NCI-H524 (cell line): ENCODE measurements at regions not wholly inside any gene's neighbourhood (a gene's known extent, or its start where the extent isn't known, plus 50 kb on each side); places are given as distances from the start of the nearest gene placed in this dataset.

Experiments used
- DNase-seq, 2 experiments: peaks; one replicate each; lab custom pipeline; 2025; lab: John Stamatoyannopoulos, UW

DNA sequence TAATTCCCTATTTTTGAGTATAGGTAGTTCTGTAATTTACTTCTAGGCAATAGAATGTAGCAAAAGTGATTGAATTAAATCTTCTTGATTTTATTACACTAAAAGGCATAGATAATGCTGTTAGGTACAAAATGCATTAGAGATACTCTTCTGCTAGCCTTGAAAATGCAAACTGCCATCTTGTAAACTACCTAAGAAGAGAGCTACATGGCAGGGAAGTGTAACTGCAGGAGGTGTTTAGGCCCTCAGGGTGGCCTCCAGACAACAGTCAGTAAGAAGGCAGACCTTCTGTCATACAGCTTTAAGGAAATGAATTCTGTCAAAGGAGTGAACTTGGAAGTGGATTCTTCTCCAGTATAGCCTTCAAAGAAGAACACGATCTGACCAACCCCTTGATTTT lies 1396.8 kb upstream of the SLC39A10 start:
- DNase-seq, result no peak

DNA sequence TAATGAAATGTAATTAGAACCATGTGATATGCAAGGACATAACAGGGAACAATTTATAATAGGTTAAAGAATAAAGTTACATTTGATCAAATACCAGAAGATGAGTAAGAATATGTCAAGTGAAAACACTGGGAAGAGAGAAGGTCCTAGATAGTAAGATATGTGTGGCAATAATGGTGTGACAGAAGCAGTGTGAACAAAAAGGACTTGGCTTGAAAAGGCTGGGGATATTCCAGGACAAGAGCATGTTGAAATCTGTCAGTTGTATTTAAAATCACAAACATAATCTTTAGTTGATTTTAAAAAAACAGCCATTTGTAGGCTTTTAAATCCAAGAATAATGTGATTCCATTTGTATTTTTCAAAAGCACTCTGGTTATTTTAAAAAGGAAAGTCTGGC lies 1399.9 kb upstream of the SLC39A10 start:
- no peak for DNase-seq

DNA sequence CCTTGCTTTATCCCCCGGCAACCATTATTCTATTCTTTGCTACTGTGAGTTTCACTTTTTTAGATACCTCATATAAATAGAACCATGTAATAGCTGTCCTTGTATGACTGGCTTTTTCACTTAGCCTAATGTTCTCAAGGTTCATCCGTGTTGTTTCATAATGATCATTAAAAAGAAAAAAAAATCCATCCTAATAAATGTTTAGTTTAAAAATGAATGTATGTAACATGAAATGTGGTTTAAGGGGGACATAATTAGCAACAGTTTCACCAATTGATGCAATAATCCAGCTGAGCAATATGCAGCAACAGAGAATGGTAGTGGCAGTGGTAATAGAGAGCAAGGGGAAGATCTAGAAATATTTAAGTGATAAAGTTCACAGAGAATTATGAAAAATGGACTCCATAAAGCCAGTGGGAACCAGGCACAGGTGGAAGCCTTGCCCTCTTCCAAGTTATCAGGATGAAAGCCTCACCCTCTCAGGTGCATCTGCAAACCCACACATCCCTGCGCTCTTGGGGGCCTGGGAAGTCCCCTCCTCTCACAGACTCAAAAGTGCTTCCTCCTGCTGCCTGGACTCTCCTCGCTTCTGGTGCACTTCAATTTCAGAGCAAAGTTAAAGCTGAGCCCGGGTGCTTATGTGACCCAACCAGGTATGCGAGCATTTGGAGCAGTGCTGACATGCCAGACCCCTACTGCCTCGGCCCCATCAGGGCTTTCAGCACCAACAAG lies 1403.3 kb upstream of the SLC39A10 start:
- no peak for DNase-seq

DNA sequence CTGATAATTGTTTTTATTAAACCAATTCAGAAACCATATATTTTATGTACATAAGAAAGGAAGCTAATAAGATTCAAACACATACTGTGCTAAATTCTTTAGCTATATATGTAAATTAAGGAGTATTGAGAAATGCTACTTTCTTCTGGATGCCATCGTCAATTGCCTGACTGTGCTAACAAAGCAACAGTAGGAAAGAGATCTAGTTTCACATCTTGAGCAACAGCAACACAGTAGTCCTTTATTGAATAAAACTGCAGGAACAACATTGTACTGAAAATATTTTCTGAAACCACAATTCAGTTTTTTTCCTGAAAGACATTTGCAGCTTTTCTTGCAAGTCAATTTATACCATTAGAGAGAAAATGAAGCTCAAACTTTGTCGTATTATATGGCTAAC lies 1404.9 kb upstream of the SLC39A10 start:
- DNase-seq, result no peak

DNA sequence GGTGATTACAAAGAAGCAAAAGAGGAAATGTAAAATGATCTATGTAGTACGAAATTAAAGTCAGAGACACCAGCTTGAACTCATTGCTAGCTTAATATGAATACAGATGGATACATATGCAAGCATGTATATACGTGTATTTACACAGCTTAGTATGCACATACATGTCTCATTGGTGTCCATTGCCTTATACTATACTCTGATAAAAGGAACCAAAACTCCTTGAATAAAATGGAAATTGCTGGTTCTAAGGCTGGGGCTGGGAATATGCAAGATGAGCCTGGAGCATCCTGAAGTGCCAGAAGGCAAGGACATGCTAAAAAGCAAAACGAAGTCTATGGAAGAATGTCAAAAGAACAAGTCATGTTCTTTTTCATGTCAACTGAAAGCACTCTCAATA lies 1424.4 kb upstream of the SLC39A10 start:
- DNase-seq, result no peak

DNA sequence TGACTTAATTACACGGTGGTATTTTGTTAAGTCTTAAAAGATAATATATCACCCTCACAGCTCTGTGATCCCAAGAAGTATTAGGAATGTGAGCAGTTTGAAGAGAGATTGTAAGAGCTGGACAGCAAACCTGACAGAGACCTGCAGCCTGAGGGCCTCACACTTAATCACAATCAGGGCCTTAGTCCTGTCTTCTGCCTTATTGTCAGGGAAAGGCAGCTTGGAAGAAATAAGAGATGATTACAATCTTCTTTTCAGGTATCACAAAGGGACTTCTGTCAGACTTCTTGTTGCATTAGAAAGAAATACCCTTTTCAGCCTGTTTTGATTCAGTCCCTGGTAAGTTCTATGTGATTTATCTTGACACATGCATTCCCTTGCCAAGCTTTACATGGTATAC lies 1433.8 kb upstream of the SLC39A10 start:
- DNase-seq, result no peak

DNA sequence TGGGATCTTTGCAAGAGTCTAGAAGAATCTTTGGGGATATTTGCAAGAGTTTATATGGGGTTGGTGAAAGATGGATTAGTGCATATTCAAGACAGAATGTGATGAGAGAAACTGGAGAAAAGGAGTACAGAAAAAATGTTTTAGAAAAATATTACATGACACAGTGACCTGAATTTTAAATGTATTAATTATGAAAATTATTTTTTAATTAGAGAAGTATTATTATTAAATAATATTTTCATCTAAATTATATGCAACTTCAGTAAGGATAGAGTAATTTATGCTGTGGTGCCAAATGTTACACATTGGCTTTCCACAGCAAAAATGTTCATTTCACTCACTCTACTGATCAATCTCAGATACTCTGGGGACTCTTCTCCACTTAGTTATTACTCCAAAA lies 1442.8 kb upstream of the SLC39A10 start:
- DNase-seq, result no peak

DNA sequence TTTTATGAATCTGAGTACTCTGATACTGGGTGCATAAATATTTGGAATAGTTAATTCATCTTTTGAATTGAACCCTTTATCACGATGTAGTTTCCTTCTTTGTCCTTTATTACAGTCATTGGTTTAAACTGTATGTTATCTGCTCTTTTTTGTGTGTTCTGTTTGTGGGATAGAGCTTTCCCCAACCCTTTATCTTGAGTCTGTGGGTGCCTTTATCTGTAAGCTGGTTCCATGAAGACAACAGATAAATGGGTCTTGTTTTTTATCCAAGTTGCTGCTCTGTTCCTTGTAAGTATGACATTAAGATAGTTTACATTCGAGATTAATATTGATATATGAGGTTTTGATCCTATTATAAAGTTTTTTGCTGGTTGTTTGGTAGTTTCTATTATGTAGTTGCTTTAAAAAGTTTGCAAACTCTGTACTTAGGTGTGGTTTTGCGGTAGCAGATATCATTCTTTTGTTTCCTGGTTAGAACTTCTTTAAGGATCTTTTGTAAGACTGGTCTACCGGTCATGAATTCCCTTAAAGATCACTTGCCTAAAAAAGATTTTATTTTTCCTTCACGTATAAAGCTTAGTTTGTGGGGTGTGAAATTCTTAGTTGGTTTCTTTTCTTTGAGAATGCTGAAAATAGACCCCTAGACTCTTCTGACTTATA lies 1451.3 kb upstream of the SLC39A10 start:
- DNase-seq, result no peak

DNA sequence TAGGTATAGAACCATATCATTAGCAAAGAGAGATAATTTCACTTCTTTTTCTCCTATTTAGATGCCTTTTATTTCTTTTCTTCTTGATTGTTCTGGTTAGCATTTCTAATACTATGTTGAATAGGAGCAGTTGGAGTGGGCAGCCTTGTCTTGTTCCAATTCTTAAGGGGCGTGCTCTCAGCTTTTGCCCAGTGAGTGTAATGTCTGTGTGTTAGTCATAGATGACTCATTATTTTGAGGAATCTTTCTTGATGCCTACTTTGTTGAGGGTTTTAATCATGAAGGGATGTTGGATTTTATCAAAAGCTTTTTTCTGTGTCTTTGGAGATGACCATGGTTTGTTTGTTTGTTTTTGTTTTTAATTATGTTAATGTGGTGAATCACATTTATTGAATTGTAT lies 1453.1 kb upstream of the SLC39A10 start:
- no peak for DNase-seq

DNA sequence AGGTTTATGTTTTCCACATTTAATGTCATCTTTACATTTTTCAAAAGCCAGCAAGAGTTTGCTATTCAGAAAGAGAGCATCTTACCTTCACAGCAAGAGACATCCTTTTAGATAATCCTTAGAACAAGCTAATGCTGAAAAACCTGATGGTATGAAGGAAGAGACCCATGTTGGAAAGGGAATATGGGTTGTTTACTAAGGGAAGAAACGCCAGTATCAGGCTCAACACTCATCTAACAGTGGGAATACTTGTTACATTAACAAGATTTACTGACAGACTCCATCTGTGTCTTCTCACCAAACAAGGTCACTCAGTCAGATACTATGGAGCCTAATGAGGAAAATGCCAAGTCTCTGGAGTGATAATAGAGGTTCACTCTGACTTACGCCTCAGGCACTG lies 1474.1 kb upstream of the SLC39A10 start:
- peak in 1 of 2 experiments; percentile 0 for DNase-seq

DNA sequence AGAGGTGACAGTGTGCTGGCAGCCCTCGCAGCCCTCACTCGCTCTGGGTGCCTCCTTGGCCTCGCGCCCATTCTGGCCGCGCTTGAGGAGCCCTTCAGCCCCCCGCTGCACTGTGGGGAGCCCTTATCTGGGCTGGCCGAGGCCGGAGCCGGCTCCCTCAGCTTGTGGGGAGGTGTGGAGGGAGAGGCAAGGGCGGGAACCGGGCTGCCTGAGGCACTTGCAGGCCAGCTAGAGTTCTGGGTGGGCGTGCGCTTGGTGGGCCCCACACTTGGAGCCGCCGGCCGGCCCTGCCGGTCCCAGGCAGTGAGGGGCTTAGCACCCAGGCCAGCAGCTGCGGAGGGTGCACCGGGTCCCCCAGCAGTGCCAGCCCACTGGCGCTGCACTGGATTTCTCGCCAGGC lies 1480.9 kb upstream of the SLC39A10 start:
- no peak for DNase-seq

DNA sequence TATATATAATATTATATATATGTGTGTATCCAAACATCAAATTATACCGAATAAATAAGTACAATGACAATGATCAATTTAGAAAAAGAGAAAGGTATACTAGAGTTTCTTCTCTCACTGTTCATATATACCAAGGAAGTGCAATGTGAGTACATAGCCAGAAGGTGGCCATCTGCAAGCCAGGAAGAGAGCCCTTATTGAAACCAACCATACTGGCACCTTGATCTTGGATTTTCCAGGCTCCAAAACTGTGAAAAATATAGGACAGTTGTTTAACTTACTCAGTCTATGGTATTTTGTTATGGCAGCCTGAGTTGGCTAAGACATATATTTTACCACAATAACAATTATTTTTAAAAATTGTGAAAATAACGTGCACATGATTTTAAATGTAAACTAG lies 1490.2 kb upstream of the SLC39A10 start:
- DNase-seq, result peak; percentile 4 to 50

DNA sequence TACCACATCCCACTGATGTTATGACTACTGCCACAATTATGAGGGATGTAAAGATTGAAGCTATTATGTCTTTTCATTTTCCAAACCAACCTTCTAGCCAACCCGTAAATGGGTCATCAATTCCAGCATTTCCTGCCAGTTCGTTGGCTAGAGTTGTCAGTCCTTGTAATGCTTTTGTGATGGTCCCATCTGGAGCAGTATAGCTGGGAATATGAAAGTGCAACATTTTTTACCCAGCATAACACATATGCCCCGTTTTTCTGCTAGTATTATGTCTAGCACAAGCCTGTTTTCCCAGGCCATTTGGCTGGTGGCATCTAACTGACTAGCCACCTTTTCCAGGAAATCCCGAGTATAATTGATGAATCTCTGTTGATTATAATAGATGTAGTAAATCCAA lies 1501.6 kb upstream of the SLC39A10 start:
- no peak for DNase-seq

DNA sequence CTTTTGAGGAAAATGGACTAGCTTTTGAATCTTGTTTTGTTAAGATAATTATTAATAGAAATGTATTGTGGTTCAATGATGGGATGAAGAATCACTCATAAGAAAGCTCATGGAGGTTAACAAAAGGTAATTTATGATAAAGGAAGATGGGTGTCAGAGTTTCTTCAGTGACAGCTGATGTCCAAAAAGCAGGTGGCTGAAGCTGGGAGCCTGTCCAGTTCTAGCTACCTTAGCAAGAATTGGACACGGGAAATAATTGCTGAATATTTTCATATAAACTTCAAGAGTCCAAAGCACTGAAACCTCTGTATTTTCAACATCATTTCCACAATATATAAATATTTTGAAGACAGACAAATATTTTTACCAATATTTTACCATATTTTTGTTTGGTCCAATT lies 1505.8 kb upstream of the SLC39A10 start:
- DNase-seq, result no peak

DNA sequence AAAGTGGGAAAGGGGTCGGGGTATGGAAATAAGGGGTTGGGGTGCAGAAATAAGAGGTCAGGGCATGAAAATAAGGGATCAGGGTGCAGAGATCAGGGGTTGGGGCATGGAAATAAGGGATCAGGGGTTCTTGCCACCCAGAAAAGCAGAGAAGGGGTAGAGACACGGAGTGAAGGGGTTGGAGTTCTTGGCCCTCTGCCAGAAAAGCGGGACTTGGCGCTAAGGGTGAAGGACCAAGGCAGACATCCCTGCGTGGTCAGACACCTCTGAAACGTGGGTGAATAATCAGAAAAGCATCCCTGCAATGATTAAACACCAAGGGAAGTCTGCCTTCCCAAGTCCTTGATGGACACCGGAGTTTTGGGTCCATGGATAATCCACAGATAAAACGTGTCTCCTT lies 1521.6 kb upstream of the SLC39A10 start:
- DNase-seq, result no peak

DNA sequence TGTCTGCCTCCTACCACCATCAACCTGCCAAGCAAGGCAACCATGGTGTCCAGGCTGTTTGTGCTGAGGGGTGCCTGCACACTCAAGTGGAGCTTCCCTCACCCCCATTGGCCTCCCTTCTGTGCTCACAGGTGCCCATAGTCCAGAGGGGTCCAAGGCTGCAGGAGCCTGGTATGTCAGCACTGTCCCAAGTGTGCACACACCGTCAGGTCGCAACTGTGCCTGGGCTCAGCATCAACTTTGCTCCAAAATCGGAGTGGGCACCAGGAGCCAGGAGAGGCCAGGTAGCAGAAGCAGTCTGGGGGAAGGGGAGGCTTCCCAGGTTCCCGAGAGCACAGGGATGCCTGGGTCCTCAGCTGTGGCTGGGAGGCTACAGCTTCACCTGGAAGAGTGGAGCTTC lies 1528.2 kb upstream of the SLC39A10 start:
- DNase-seq, result no peak

DNA sequence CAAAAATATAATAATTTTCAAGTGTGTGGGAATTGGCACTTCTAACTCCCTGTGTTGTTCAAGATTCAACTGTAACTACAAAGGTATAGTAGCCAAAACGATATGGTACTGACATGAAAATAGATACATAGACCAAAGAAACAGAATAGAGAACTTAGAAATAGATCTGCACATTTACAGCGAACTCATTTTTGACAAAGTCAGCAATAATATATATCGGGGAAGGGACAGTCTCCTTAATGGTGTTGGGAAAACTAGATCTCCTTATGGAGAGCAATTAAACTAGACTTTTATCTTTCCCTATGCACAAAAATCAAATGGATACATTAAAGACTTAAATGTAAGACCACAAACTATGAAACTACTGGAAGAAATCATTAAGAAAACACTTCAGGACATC lies 1530.6 kb upstream of the SLC39A10 start:
- DNase-seq, result no peak

DNA sequence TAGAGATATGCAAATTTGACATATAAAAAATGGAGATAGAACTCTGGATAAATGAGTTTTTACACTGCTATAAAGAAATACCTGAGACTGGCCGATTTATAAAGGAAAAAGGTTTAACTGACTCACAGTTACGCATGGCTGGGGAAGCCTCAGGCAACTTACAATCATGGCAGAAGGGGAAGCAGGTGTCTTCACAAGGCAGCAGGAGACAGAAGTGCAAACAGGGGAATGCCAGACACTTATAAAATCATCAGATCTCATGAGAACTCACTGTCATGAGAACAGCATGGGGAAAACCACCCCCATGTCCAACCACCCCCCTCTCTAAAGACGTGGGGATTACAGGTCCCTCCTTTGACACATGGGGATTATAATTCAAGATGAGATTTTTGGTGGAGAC lies 1540.2 kb upstream of the SLC39A10 start:
- DNase-seq, result peak in 1 of 2 experiments; percentile 27

DNA sequence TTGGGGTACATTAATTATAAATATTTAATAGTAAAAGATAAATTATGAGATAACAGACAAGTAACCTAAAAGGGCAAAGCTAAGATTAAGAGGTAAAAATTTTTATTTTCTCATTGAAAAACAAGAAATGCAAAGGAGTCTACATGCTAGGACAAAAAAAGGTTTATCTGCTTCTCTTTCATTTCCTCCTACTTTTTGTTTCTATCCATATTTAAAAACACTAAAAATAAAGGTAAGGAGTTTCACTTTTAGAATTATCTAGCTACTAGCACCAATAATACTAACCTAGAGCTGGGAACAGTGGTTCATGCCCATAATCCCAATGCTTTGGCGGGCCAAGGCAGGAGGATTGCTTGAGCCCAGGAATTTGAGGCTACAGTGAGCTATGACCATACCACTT lies 1551.7 kb upstream of the SLC39A10 start:
- DNase-seq, result no peak

DNA sequence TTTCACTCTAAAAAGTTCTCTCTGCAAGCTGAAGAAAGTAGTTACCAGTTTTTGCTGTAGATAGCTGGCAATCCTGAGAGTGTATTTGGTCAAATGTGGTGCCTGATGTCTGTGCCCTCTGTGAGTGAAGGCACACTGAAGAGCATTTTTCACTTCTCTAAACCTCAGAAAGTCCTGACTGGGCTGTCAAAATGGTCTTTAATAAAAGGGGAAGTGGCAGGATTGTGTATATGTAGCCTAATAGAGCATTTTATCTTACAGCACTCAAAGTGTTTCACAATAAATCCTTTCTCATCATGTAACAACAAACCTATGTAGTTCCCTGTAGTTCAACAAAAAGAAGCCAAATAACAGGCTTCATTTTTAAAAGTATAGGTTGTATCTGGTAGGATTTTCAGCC lies 1552.3 kb upstream of the SLC39A10 start:
- no peak for DNase-seq

DNA sequence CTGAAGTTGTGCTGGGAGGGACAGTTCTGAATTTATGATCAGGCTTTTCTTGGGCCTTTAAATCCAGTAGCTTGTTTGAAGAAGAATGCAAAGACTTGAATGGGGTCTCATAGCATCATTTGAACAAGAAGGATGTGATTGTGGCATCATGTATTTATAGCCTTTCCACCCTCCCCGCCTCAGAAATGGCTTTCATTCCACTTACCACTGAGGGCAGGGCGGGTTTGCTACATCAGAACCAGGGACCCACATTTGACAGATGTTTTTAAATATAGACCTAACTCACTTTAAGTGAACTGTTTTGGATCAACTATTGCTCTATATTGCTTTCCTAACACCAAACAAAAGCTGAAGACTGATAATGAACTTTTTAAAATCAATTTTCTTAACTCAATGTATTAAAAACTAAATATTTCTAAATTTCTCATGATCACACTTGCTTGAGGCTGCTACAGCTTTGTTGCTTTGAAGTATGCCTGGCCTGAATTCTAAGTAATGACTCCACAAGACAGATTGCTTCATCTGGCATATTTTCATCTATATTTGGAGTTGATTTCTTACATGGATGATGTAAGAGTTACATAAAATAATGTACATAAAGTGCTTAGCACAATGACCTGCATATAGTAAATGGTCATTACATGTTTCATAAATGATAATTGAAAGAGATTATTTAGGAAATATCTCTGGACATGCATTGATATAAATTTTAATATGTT lies 1552.9 kb upstream of the SLC39A10 start:
- no peak for DNase-seq

DNA sequence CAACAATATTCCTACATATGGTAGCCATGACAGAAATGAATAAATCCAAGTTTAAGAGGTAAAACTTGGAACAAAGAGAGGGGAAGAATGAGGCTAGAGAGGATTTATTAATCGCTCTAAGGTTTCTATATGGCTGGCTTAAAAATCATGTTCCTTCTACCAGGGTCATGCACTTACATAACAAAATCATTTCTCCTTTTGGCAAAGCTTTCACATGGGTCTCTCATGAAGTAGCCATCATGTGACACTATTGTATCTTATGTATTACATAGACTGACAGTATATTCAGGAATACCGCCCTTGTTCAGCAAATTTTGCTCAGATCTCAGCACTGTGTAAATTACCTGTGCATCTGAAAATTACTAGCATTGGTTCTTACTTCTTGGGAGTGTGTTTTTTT lies 1554.5 kb upstream of the SLC39A10 start:
- DNase-seq, result no peak

DNA sequence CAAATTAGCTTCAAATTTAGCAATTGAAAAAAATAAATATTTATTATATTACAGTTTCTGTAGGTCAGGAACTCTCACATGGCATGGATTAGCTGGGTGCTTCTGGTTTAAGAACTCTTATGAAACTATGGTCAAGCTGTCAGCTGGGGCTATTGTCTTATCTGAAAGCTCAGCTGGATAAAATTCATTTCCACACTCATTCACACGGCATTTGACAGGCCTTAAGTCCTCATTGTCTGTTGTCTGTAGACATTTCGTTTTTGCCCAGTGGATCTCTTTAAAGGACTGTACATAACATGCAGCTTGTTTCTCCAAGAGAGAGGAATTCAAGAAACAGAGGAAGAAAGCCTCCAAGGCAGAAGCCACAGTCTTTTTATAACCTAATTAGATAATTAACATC lies 1556.8 kb upstream of the SLC39A10 start:
- peak in 1 of 2 experiments; percentile 17 for DNase-seq
